ENCODE measurements at regions not wholly inside any gene's neighbourhood (a gene's known extent, or its start where the extent isn't known, plus 50 kb on each side); places are given as distances from the start of the nearest gene placed in this dataset.

GRCh38 chr18:2316082-2316750 is 255.1 kb downstream of the METTL4 start:
- no peak for DNase-seq (ENCODE audit: low read depth)
- TF ChIP-seq CTCF (IDR thresholded peaks at IDR 0.05; ENCODE audit: control insufficient read depth, extremely low read depth, insufficient read depth): no peak
- no peak overlapping the region for H3K4me3 ChIP-seq (ENCODE audit: low read depth, low read length)

- H3K4me3 ChIP-seq (ENCODE audit: low read depth, low read length): no peak overlapping the region
- TF ChIP-seq CTCF (IDR thresholded peaks at IDR 0.05; ENCODE audit: control insufficient read depth, extremely low read depth, insufficient read depth): no peak
- DNase-seq (ENCODE audit: low read depth): no peak
These were observed 254.3 kb downstream of the METTL4 start for GRCh38 chr18:2316751-2317696.

GRCh38 chr18:2324459-2324858 is 246.8 kb downstream of the METTL4 start:
- no peak for DNase-seq (ENCODE audit: low read depth)
- no peak for TF ChIP-seq CTCF (IDR thresholded peaks at IDR 0.05; ENCODE audit: control insufficient read depth, extremely low read depth, insufficient read depth)

GRCh38 chr18:2325308-2325849 is 245.9 kb downstream of the METTL4 start:
- no peak for DNase-seq (ENCODE audit: low read depth)
- no peak overlapping the region for H3K4me3 ChIP-seq (ENCODE audit: low read depth, low read length)
- TF ChIP-seq CTCF (IDR thresholded peaks at IDR 0.05; ENCODE audit: control insufficient read depth, extremely low read depth, insufficient read depth): no peak

More at GRCh38 chr18:2324459-2324858, 246.8 kb downstream of the METTL4 start:
- no peak overlapping the region for H3K4me3 ChIP-seq (ENCODE audit: low read depth, low read length)

DNA sequence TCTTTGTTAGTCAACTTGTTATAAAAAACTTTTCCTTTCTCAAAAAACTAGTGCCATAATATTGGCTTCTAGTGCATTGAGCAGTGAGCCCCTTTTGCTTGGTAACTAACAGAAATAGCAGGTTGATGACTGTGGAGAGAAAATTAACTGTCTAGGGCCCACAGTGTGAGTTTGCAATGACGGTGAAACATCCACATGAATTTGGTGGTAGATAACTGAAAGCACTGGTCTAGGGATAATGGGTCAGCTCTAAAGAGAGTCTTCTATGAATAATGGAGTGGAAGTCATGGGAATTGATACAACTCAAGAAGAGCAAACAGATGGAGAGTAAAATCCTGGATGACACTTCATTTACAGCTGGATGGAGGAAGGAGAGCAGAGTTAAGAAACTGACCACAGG is 245.4 kb downstream of the METTL4 start:
- TF ChIP-seq CTCF (IDR thresholded peaks at IDR 0.05; ENCODE audit: control insufficient read depth, extremely low read depth, insufficient read depth): no peak
- no peak for DNase-seq (ENCODE audit: low read depth)
- H3K4me3 ChIP-seq (ENCODE audit: low read depth, low read length): no peak overlapping the region

- TF ChIP-seq CTCF (IDR thresholded peaks at IDR 0.05; ENCODE audit: control insufficient read depth, extremely low read depth, insufficient read depth): no peak
- no peak overlapping the region for H3K4me3 ChIP-seq (ENCODE audit: low read depth, low read length)
- DNase-seq (ENCODE audit: low read depth): no peak
These were observed 244.3 kb downstream of the METTL4 start for GRCh38 chr18:2326999-2327398.
